Keratinocyte (primary cell): ENCODE measurements at regions not wholly inside any gene's neighbourhood (a gene's known extent, or its start where the extent isn't known, plus 50 kb on each side); places are given as distances from the start of the nearest gene placed in this dataset.

Experiments
- DNase-seq: peaks from one replicate; pipeline ENCODE4 v3.0.0-alpha.2; 2011; ENCODE audit warnings: low read depth, missing footprints, low spot score
- FAIRE-seq: peaks from 2 replicates; lab custom pipeline; 2011; peaks lifted over from hg19 to GRCh38; lab: Jason Lieb, UNC
- H2AFZ ChIP-seq: 2 replicates; pipeline ENCODE4 v1.6.0; 2012; ENCODE audit warnings: low read length, control low read depth, inconsistent platforms; ENCODE audit not compliant: control insufficient read depth
- H3K27ac ChIP-seq: 2 replicates; pipeline ENCODE4 v1.5.1; 2011; ENCODE audit warnings: low read length; ENCODE audit not compliant: control insufficient read depth, insufficient read depth
- H3K27me3 ChIP-seq: 3 replicates; pipeline ENCODE4 v1.6.0; 2011; ENCODE audit warnings: low read length; ENCODE audit not compliant: control insufficient read depth, insufficient read depth; ENCODE audit errors: extremely low read depth
- H3K36me3 ChIP-seq, 2 experiments: 2 replicates in 1 of 2; 3 replicates in 1 of 2; pipeline ENCODE4 v1.5.1; 2011; ENCODE audit warnings: low read length in 2 of 2, mild to moderate bottlenecking in 1 of 2; ENCODE audit not compliant: control insufficient read depth in 2 of 2, insufficient read depth in 2 of 2; ENCODE audit errors: extremely low read depth in 1 of 2
- H3K4me1 ChIP-seq: 3 replicates; pipeline ENCODE4 v1.5.1; 2011; ENCODE audit warnings: low read length; ENCODE audit not compliant: control insufficient read depth, insufficient read depth; ENCODE audit errors: extremely low read depth
- H3K4me2 ChIP-seq: 3 replicates; pipeline ENCODE4 v1.6.0; 2011; ENCODE audit warnings: low read depth, low read length; ENCODE audit not compliant: control insufficient read depth, insufficient read depth; ENCODE audit errors: extremely low read depth
- H3K4me3 ChIP-seq, 3 experiments: fragments of 200-600 bp in 1 of 3; sonication (generic) in 1 of 3; 2 replicates in 2 of 3; 3 replicates in 1 of 3; pipeline ENCODE4 v1.5.1; 2011 to 2016; ENCODE audit warnings: low read length in 3 of 3, mild to moderate bottlenecking in 3 of 3, control low read depth in 2 of 3, inconsistent platforms in 1 of 3, low read depth in 1 of 3, mixed read lengths in 1 of 3, mixed run types in 1 of 3, moderate library complexity in 1 of 3; ENCODE audit not compliant: control insufficient read depth in 2 of 3, insufficient read depth in 2 of 3; ENCODE audit errors: extremely low read depth in 1 of 3
- H3K79me2 ChIP-seq: 2 replicates; pipeline ENCODE4 v1.6.0; 2012; ENCODE audit warnings: low read length; ENCODE audit not compliant: control insufficient read depth, insufficient read depth
- H3K9ac ChIP-seq: 3 replicates; pipeline ENCODE4 v1.6.0; 2011; ENCODE audit warnings: low read length; ENCODE audit not compliant: control insufficient read depth, insufficient read depth; ENCODE audit errors: extremely low read depth
- H3K9me1 ChIP-seq: 3 replicates; pipeline ENCODE4 v1.6.0; 2011; ENCODE audit warnings: low read length; ENCODE audit not compliant: control insufficient read depth, insufficient read depth; ENCODE audit errors: extremely low read depth
- H3K9me3 ChIP-seq: 2 replicates; pipeline ENCODE4 v1.5.1; 2012; ENCODE audit warnings: low read depth, low read length; ENCODE audit not compliant: control insufficient read depth
- H4K20me1 ChIP-seq: 3 replicates; pipeline ENCODE4 v1.6.0; 2011; ENCODE audit warnings: low read length; ENCODE audit not compliant: control insufficient read depth, insufficient read depth; ENCODE audit errors: extremely low read depth
- CTCF ChIP-seq, 3 experiments: IDR thresholded peaks in 1 of 3; conservative IDR thresholded peaks in 1 of 3; optimal IDR thresholded peaks in 1 of 3; 2 replicates in 2 of 3; 3 replicates in 1 of 3; pipeline versions ENCODE3 to v1.5.1; 2011; ENCODE audit warnings: low read length in 3 of 3, mild to moderate bottlenecking in 3 of 3, moderate library complexity in 2 of 3, control low read depth in 1 of 3, inconsistent platforms in 1 of 3; ENCODE audit not compliant: insufficient read depth in 2 of 3; ENCODE audit errors: extremely low read depth in 1 of 3
- EZH2 ChIP-seq: IDR thresholded peaks from one replicate; pipeline ENCODE4 v1.6.1; 2012; ENCODE audit warnings: inconsistent platforms, mild to moderate bottlenecking, low read length, moderate library complexity
- dilution Hi-C: fragments of 300-500 bp; cut with MboI; formaldehyde crosslinking; loops from one replicate; pipeline ENCODE4 v1.7.0; 2020; ENCODE audit warnings: low sequenced_read_pairs; ENCODE audit not compliant: extremely low pct_ligation_motif_present

- Histone ChIP-seq H2AFZ (no peak overlapping the region), H3K9me1 (no peaks in the 10 kb centered on the region), H3K27me3 (no peaks in the 10 kb centered on the region), H3K9me3 (no peaks in the 10 kb centered on the region), H4K20me1 (no peaks in the 10 kb centered on the region), H3K4me2 (no peak overlapping the region), H3K4me1 (no peaks in the 10 kb centered on the region), H3K79me2 (no peaks in the 10 kb centered on the region), H3K4me3 (no peak overlapping the region), H3K27ac (no peak overlapping the region), H3K9ac (no peak overlapping the region), H3K36me3 (no peaks in the 10 kb centered on the region)
- FAIRE-seq = no peak
- no peak for DNase-seq
- TF ChIP-seq CTCF (optimal IDR thresholded peaks at IDR 0.05 in 1 of 3, IDR thresholded peaks at IDR 0.05 in 1 of 3, conservative IDR thresholded peaks at IDR 0.05 in 1 of 3; ENCODE audit: extremely low read depth in 1 of 3, insufficient read depth in 2 of 3, low read length in 3 of 3) (peak in 2 of 3 experiments; percentile 25 to 32), EZH2 (no peak)
- dilution Hi-C loops = no loop called here
Measured at GRCh38 chr3:68256635-68257223, 602.3 kb upstream of the SUCLG2 start.

DNA sequence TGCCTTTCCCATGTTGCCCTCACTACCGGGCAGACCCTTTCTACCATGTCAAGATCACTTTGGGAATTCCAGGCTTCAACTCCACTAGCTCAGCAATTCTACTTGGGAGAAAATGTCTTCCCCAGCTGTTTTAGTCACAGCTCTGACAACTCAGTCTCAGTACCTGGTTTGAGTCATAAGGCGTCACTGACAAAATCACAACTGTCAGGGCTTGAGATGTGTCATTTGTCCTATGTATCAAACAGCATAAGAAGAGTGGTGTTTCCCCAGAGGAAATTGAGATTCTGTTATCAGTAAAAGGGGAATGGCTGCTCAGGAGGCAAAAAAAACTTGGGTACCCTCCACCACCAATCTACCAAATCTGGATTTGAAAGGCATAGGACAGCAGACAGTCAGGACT is 594.9 kb upstream of the SUCLG2 start:
- H3K27ac ChIP-seq = no peak overlapping the region
- H3K79me2 ChIP-seq = no peaks in the 10 kb centered on the region
- H3K36me3 ChIP-seq = no peaks in the 10 kb centered on the region
- H2AFZ ChIP-seq = no peak overlapping the region
- H3K4me1 ChIP-seq = no peaks in the 10 kb centered on the region
- H3K4me2 ChIP-seq = no peak overlapping the region
- no peaks in the 10 kb centered on the region for H3K9me1 ChIP-seq
- DNase-seq (no peak), FAIRE-seq (no peak)
- no peak overlapping the region for H3K4me3 ChIP-seq
- no peaks in the 10 kb centered on the region for H4K20me1 ChIP-seq
- dilution Hi-C loops = no loop called here
- no peaks in the 10 kb centered on the region for H3K27me3 ChIP-seq
- TF ChIP-seq CTCF (optimal IDR thresholded peaks at IDR 0.05 in 1 of 3, IDR thresholded peaks at IDR 0.05 in 1 of 3, conservative IDR thresholded peaks at IDR 0.05 in 1 of 3; ENCODE audit: extremely low read depth in 1 of 3, insufficient read depth in 2 of 3, low read length in 3 of 3) (no peak), EZH2 (no peak)
- no peaks in the 10 kb centered on the region for H3K9me3 ChIP-seq
- H3K9ac ChIP-seq = no peak overlapping the region
